Neural progenitor cell (in vitro differentiated cells): ENCODE measurements at regions not wholly inside any gene's neighbourhood (a gene's known extent, or its start where the extent isn't known, plus 50 kb on each side); places are given as distances from the start of the nearest gene placed in this dataset.

ENCODE experiments used
- DNase-seq: peaks from one replicate; pipeline ENCODE4 v3.0.0-alpha.2; 2016; ENCODE audit warnings: low spot score
- H2AFZ ChIP-seq: fragments of 200-600 bp; sonication (generic); replicated peaks from 2 replicates; pipeline ENCODE4 v1.6.1; 2016; ENCODE audit warnings: antibody characterized with exemption
- H3F3A ChIP-seq: fragments of 200-600 bp; sonication (generic); 2 replicates; pipeline ENCODE4 v1.6.1; 2016; ENCODE audit warnings: antibody characterized with exemption, low read depth
- H3K27ac ChIP-seq: fragments of 200-600 bp; sonication (generic); 2 replicates; pipeline ENCODE4 v1.5.1; 2016; ENCODE audit warnings: mild to moderate bottlenecking
- H3K27me3 ChIP-seq: fragments of 200-600 bp; sonication (generic); 2 replicates; pipeline ENCODE4 v1.6.1; 2016; ENCODE audit warnings: mild to moderate bottlenecking, moderate library complexity
- H3K36me3 ChIP-seq: fragments of 200-600 bp; sonication (generic); 2 replicates; pipeline ENCODE4 v1.5.1; 2016
- H3K4me1 ChIP-seq: fragments of 200-600 bp; sonication (generic); 2 replicates; pipeline ENCODE4 v1.6.1; 2016; ENCODE audit warnings: mixed run types
- H3K4me2 ChIP-seq: fragments of 200-600 bp; sonication (generic); 2 replicates; pipeline ENCODE4 v1.6.1; 2016
- H3K4me3 ChIP-seq: fragments of 200-600 bp; sonication (generic); 2 replicates; pipeline ENCODE4 v1.5.1; 2016
- H3K79me2 ChIP-seq: fragments of 200-600 bp; sonication (generic); 2 replicates; pipeline ENCODE4 v1.6.1; 2016; ENCODE audit warnings: low read depth
- H3K9ac ChIP-seq: fragments of 200-600 bp; sonication (generic); 2 replicates; pipeline ENCODE4 v1.6.1; 2016
- H3K9me3 ChIP-seq: fragments of 200-600 bp; sonication (generic); 2 replicates; pipeline ENCODE4 v1.5.1; 2016; ENCODE audit warnings: low read depth
- H4K20me1 ChIP-seq: fragments of 200-600 bp; sonication (generic); 2 replicates; pipeline ENCODE4 v1.6.1; 2016; ENCODE audit warnings: low read depth
- H3K27ac Mint-ChIP-seq: 3 replicates; pipeline ENCODE4 v1.8.0; 2021; ENCODE audit warnings: mixed read lengths
- H3K27me3 Mint-ChIP-seq: 2 replicates; pipeline ENCODE4 v1.8.0; 2022; ENCODE audit warnings: low read depth, mild to moderate bottlenecking, inconsistent platforms, moderate library complexity, mixed read lengths; ENCODE audit not compliant: insufficient read depth
- H3K36me3 Mint-ChIP-seq: 3 replicates; pipeline ENCODE4 v1.8.0; 2021; ENCODE audit warnings: mixed read lengths
- H3K4me1 Mint-ChIP-seq: 3 replicates; pipeline ENCODE4 v1.8.0; 2021; ENCODE audit warnings: mixed read lengths
- H3K4me3 Mint-ChIP-seq: 3 replicates; pipeline ENCODE4 v1.8.0; 2021; ENCODE audit warnings: mild to moderate bottlenecking, moderate library complexity, mixed read lengths
- H3K9me3 Mint-ChIP-seq: 3 replicates; pipeline ENCODE4 v1.8.0; 2020; ENCODE audit warnings: mixed read lengths
- CTCF ChIP-seq: fragments of 200-600 bp; sonication (generic); IDR thresholded peaks from 2 replicates; pipeline ENCODE4 v1.5.1; 2017; ENCODE audit warnings: antibody characterized with exemption, mild to moderate bottlenecking
- EZH2 ChIP-seq: fragments of 200-600 bp; sonication (generic); IDR thresholded peaks from 2 replicates; pipeline ENCODE4 v1.6.1; 2017; ENCODE audit warnings: antibody characterized with exemption, mild to moderate bottlenecking, moderate library complexity
- EZH2phosphoT487 ChIP-seq: fragments of 200-600 bp; sonication (generic); IDR thresholded peaks from 2 replicates; pipeline ENCODE4 v1.6.1; 2017; ENCODE audit warnings: antibody characterized with exemption

GRCh38 chr1:25163986-25164385, 68.3 kb downstream of the SYF2 start:
- no peak overlapping the region for H3K27ac ChIP-seq
- peaks cover 5% of the 10 kb centered on the region for H3K9me3 ChIP-seq
- Mint-ChIP-seq H3K27ac (no peak overlapping the region), H3K4me3 (no peak overlapping the region), H3K4me1 (peaks cover 18% of the 10 kb centered on the region), H3K36me3 (no peaks in the 10 kb centered on the region), H3K9me3 (no peaks in the 10 kb centered on the region), H3K27me3 (peaks cover 6% of the 10 kb centered on the region)
- no peak overlapping the region for H3K9ac ChIP-seq
- TF ChIP-seq EZH2phosphoT487: no peak
- H3K79me2 ChIP-seq: no peaks in the 10 kb centered on the region
- H2AFZ ChIP-seq: no peak overlapping the region
- no peaks in the 10 kb centered on the region for H4K20me1 ChIP-seq
- H3K4me1 ChIP-seq: peaks cover 13% of the 10 kb centered on the region
- H3K4me3 ChIP-seq: no peak overlapping the region
- no peak overlapping the region for H3K4me2 ChIP-seq
- no peak for DNase-seq
- peaks cover 5% of the 10 kb centered on the region for H3F3A ChIP-seq
- H3K27me3 ChIP-seq: no peaks in the 10 kb centered on the region
- no peaks in the 10 kb centered on the region for H3K36me3 ChIP-seq

GRCh38 chr1:25161981-25162380, 70.3 kb downstream of the SYF2 start:
- Mint-ChIP-seq H3K27ac (no peak overlapping the region), H3K4me1 (peaks cover under 1% of the 10 kb centered on the region), H3K9me3 (peaks cover 4% of the 10 kb centered on the region), H3K4me3 (no peak overlapping the region), H3K27me3 (peaks cover 6% of the 10 kb centered on the region), H3K36me3 (no peaks in the 10 kb centered on the region)
- Histone ChIP-seq H3K4me3 (no peak overlapping the region), H3K27me3 (no peaks in the 10 kb centered on the region), H3F3A (no peaks in the 10 kb centered on the region), H3K27ac (no peak overlapping the region), H3K9ac (no peak overlapping the region), H3K36me3 (no peaks in the 10 kb centered on the region), H4K20me1 (no peaks in the 10 kb centered on the region), H2AFZ (no peak overlapping the region), H3K4me1 (no peaks in the 10 kb centered on the region), H3K9me3 (peaks cover 5% of the 10 kb centered on the region), H3K4me2 (no peak overlapping the region), H3K79me2 (no peaks in the 10 kb centered on the region)
- TF ChIP-seq EZH2phosphoT487 (no peak), EZH2 (no peak), CTCF (no peak)
- DNase-seq: no peak

GRCh38 chr1:25157846-25158245, 74.5 kb downstream of the SYF2 start:
- Histone ChIP-seq H2AFZ (no peak overlapping the region), H4K20me1 (no peaks in the 10 kb centered on the region), H3K9ac (no peak overlapping the region), H3K9me3 (no peaks in the 10 kb centered on the region), H3K4me2 (no peak overlapping the region), H3K4me1 (no peaks in the 10 kb centered on the region), H3K27ac (no peak overlapping the region), H3K36me3 (no peaks in the 10 kb centered on the region), H3K79me2 (no peaks in the 10 kb centered on the region), H3K4me3 (no peak overlapping the region), H3K27me3 (no peaks in the 10 kb centered on the region), H3F3A (no peaks in the 10 kb centered on the region)
- Mint-ChIP-seq H3K4me1 (no peaks in the 10 kb centered on the region), H3K27ac (no peak overlapping the region), H3K4me3 (no peak overlapping the region), H3K27me3 (peaks cover 6% of the 10 kb centered on the region), H3K9me3 (peaks cover 6% of the 10 kb centered on the region), H3K36me3 (no peaks in the 10 kb centered on the region)
- TF ChIP-seq EZH2phosphoT487: no peak
- no peak for TF ChIP-seq CTCF
- TF ChIP-seq EZH2: no peak
- no peak for DNase-seq

- no peak overlapping the region for H3K4me3 Mint-ChIP-seq
- no peak overlapping the region for H3K4me2 ChIP-seq
- H4K20me1 ChIP-seq: no peaks in the 10 kb centered on the region
- H3K9me3 Mint-ChIP-seq: peaks cover 4% of the 10 kb centered on the region
- no peaks in the 10 kb centered on the region for H3K36me3 ChIP-seq
- no peaks in the 10 kb centered on the region for H3K9me3 ChIP-seq
- no peaks in the 10 kb centered on the region for H3F3A ChIP-seq
- H3K36me3 Mint-ChIP-seq: no peaks in the 10 kb centered on the region
- no peak overlapping the region for H3K27ac ChIP-seq
- H3K4me3 ChIP-seq: no peak overlapping the region
- no peaks in the 10 kb centered on the region for H3K27me3 ChIP-seq
- H3K27me3 Mint-ChIP-seq: peaks cover 8% of the 10 kb centered on the region
- no peak overlapping the region for H2AFZ ChIP-seq
- H3K9ac ChIP-seq: no peak overlapping the region
- TF ChIP-seq CTCF (no peak), EZH2phosphoT487 (no peak), EZH2 (no peak)
- no peaks in the 10 kb centered on the region for H3K4me1 ChIP-seq
- no peaks in the 10 kb centered on the region for H3K79me2 ChIP-seq
- no peak overlapping the region for H3K27ac Mint-ChIP-seq
- peaks cover under 1% of the 10 kb centered on the region for H3K4me1 Mint-ChIP-seq
- DNase-seq: no peak
Observed at GRCh38 chr1:25150985-25151495, 81.3 kb downstream of the SYF2 start.
